Spleen (tissue), 7 donors: ENCODE measurements at regions not wholly inside any gene's neighbourhood (a gene's known extent, or its start where the extent isn't known, plus 50 kb on each side); places are given as distances from the start of the nearest gene placed in this dataset.
"Not testable (repeated sequence)": the region's sequence is repeated elsewhere in the genome, so short reads cannot be mapped to it uniquely, and the experiment has no call there.

Source experiments
- CTCF ChIP-seq, 11 experiments: fragments of 200-600 bp in 7 of 11; fragments of 450-650 bp in 4 of 11; sonication (generic) in 4 of 11; IDR thresholded peaks in 8 of 11; conservative IDR thresholded peaks in 3 of 11; 1 replicate in 7 of 11; 2 replicates in 4 of 11; pipeline versions ENCODE4 v1.4.0 to v1.8.0; 2016 to 2021; ENCODE audit warnings: antibody characterized with exemption in 11 of 11, inconsistent platforms in 4 of 11, mild to moderate bottlenecking in 1 of 11
- POLR2A ChIP-seq, 3 donors: fragments of 450-650 bp; IDR thresholded peaks; one replicate each; pipeline ENCODE4 v1.5.1; 2017; ENCODE audit warnings: antibody characterized with exemption in 3 of 3, mild to moderate bottlenecking in 1 of 3
- POLR2AphosphoS5 ChIP-seq, 3 donors: sonication (generic); formaldehyde crosslinking; IDR thresholded peaks; one replicate each; pipeline ENCODE4 v1.5.1; 2017; ENCODE audit warnings: antibody characterized with exemption in 3 of 3
- donor health status: DM: no; HTN: no; CAD: no; lungs with moderate emphysema.
- donor health status: DM: no; HTN: no; CAD: no.
- donor health status: DM: no; HTN: no; CAD: no.

- TF ChIP-seq CTCF (IDR thresholded peaks at IDR 0.05 in 8 of 11, conservative IDR thresholded peaks at IDR 0.05 in 3 of 11); POLR2A (IDR thresholded peaks at IDR 0.05); POLR2AphosphoS5 (IDR thresholded peaks at IDR 0.05): not testable (repeated sequence)
These were observed 69.3 kb upstream of the TUBA3E start for GRCh38 chr2:130267572-130267971.
